A673 (cell line): ENCODE measurements at regions not wholly inside any gene's neighbourhood (a gene's known extent, or its start where the extent isn't known, plus 50 kb on each side); places are given as distances from the start of the nearest gene placed in this dataset.

ENCODE experiments used
- BruUV-seq: library from RNA; stranded (reverse); fragments of 400-500 nt; replicated peaks from 2 replicates; lab custom pipeline; 2021; lab: Mats Ljungman, UMichigan
- CTCF ChIA-PET: fragments of 300-600 bp; sonication (Branson Sonifier 250); formaldehyde crosslinking; loops from one replicate; lab custom pipeline; 2022; ENCODE audit warnings: antibody characterized with exemption; lab: Charles Lee
- POLR2A ChIA-PET: fragments of 300-600 bp; sonication (Branson Sonifier 250); formaldehyde crosslinking; loops from one replicate; lab custom pipeline; 2022; ENCODE audit warnings: antibody characterized with exemption; ENCODE audit not compliant: low non-redundant PET; lab: Charles Lee
- DNase-seq: peaks from one replicate; pipeline ENCODE4 v3.0.0-alpha.2; 2015; ENCODE audit warnings: low spot score
- H3K27ac ChIP-seq: fragments of 200-600 bp; sonication (generic); 2 replicates; pipeline ENCODE4 v1.5.1; 2016; ENCODE audit warnings: mixed run types, low read depth, mild to moderate bottlenecking, mixed read lengths, antibody characterized with exemption, low read length; ENCODE audit not compliant: poor library complexity, severe bottlenecking
- H3K27me3 ChIP-seq: fragments of 200-600 bp; sonication (generic); replicated peaks from 2 replicates; pipeline ENCODE4 v1.6.1; 2017; ENCODE audit warnings: mixed run types, low read depth, mild to moderate bottlenecking, mixed read lengths, antibody characterized with exemption, low read length; ENCODE audit not compliant: insufficient read depth, poor library complexity
- H3K36me3 ChIP-seq: fragments of 200-600 bp; sonication (generic); 2 replicates; pipeline ENCODE4 v1.6.1; 2016; ENCODE audit warnings: mixed run types, mild to moderate bottlenecking, mixed read lengths, antibody characterized with exemption, low read length; ENCODE audit not compliant: insufficient read depth, poor library complexity, severe bottlenecking
- H3K4me1 ChIP-seq: fragments of 200-600 bp; sonication (generic); 2 replicates; pipeline ENCODE4 v1.6.1; 2017; ENCODE audit warnings: mixed run types, mild to moderate bottlenecking, mixed read lengths, antibody characterized with exemption, low read length; ENCODE audit not compliant: insufficient read depth, poor library complexity, severe bottlenecking
- H3K4me3 ChIP-seq: fragments of 200-600 bp; sonication (generic); 2 replicates; pipeline ENCODE4 v1.5.1; 2016; ENCODE audit warnings: low read depth, mixed run types, mild to moderate bottlenecking, mixed read lengths, low read length; ENCODE audit not compliant: poor library complexity, severe bottlenecking
- H3K9me3 ChIP-seq: fragments of 200-600 bp; sonication (generic); 2 replicates; pipeline ENCODE4 v1.6.1; 2016; ENCODE audit warnings: mixed run types, low read depth, mild to moderate bottlenecking, mixed read lengths, antibody characterized with exemption, low read length; ENCODE audit not compliant: poor library complexity, severe bottlenecking
- EZH2 ChIP-seq: fragments of 200-600 bp; sonication (generic); IDR thresholded peaks from 2 replicates; pipeline ENCODE4 v1.6.1; 2017; ENCODE audit warnings: borderline replicate concordance, low read depth, mild to moderate bottlenecking, mixed read lengths, antibody characterized with exemption, low read length; ENCODE audit not compliant: poor library complexity, severe bottlenecking
- intact Hi-C: fragments of 100-400 bp; cut with micrococcal nuclease; formaldehyde crosslinking; loops from one replicate; pipeline ENCODE4 v1.10.0; 2022; ENCODE audit not compliant: unreplicated experiment
- TF ChIP-seq, protein P1 (sequence below): fragments of 300-800, 200-600 bp; sonication (generic); conservative IDR thresholded peaks from 2 replicates; pipeline ENCODE4 v1.5.1; 2017; ENCODE audit warnings: low read depth, mild to moderate bottlenecking, antibody characterized with exemption, low read length, moderate library complexity, mixed read lengths

DNA sequence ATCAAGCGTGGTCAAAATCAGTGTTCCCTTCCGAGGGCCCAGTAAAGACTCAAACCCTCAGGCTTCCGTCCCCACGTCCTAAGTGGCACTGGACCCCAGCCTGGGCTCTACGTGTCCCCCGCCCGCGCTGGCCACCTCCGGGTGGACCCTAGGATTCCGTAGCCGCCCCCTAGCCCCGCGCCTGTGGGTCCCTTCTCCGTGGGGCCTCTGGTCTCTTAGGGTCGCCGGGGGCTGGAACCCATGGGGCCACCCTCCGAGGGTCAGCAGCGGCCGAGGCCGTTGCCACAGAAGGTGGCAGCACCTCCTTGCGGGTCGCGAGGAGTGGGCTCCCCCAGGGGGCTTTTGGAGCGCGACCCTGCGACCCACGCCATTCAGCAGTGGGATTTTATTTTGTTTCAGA, 170.5 kb upstream of the EEPD1 start:
- ChIA-PET POLR2A (no interaction called here), CTCF (no interaction called here)
- Histone ChIP-seq H3K27me3 (no peaks in the 10 kb centered on the region), H3K36me3 (no peaks in the 10 kb centered on the region), H3K4me3 (no peak overlapping the region), H3K9me3 (no peaks in the 10 kb centered on the region), H3K27ac (no peak overlapping the region), H3K4me1 (peaks cover 6% of the 10 kb centered on the region)
- TF ChIP-seq, protein P1, sequence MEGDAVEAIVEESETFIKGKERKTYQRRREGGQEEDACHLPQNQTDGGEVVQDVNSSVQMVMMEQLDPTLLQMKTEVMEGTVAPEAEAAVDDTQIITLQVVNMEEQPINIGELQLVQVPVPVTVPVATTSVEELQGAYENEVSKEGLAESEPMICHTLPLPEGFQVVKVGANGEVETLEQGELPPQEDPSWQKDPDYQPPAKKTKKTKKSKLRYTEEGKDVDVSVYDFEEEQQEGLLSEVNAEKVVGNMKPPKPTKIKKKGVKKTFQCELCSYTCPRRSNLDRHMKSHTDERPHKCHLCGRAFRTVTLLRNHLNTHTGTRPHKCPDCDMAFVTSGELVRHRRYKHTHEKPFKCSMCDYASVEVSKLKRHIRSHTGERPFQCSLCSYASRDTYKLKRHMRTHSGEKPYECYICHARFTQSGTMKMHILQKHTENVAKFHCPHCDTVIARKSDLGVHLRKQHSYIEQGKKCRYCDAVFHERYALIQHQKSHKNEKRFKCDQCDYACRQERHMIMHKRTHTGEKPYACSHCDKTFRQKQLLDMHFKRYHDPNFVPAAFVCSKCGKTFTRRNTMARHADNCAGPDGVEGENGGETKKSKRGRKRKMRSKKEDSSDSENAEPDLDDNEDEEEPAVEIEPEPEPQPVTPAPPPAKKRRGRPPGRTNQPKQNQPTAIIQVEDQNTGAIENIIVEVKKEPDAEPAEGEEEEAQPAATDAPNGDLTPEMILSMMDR, result no peak
- no peak for TF ChIP-seq EZH2
- no TSS peak for BruUV-seq
- intact Hi-C loops, result no loop called here
- no peak for DNase-seq

DNA sequence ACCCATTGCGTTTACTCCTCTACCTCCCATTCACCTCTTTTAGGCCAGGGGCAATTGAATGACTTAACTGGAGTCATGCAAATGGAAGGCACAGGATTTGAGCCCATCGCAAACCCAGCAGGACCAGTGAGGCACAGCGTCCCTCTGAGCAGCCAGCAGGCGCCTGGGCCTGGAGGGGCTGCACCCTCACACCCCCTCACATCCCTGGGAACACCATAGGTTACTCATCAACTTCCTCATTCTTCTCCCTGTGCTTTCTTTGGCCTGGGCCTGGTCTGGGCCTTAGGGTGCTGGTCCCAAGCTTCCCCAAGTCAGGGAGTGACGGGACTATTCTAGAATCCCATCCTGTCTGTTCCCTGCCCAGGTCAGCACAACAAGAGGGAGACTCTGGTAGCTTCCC, 169.4 kb upstream of the EEPD1 start:
- Histone ChIP-seq H3K27me3 (no peaks in the 10 kb centered on the region), H3K4me1 (peaks cover 6% of the 10 kb centered on the region), H3K36me3 (no peaks in the 10 kb centered on the region), H3K9me3 (no peaks in the 10 kb centered on the region), H3K4me3 (no peak overlapping the region), H3K27ac (no peak overlapping the region)
- DNase-seq, result no peak
- TF ChIP-seq EZH2, result no peak
- TF ChIP-seq, protein P1, result no peak
- BruUV-seq, result no TSS peak
- CTCF ChIA-PET, result interaction anchor here (0.9 kb wide), 1 partner anchor 335 kb away, joined by 3 read pairs; no protein-coding TSS in a partner anchor
- intact Hi-C loops, result loop anchor here (2.0 kb wide), 1 partner anchor 335 kb away; no protein-coding TSS in a partner anchor
- POLR2A ChIA-PET, result no interaction called here

DNA sequence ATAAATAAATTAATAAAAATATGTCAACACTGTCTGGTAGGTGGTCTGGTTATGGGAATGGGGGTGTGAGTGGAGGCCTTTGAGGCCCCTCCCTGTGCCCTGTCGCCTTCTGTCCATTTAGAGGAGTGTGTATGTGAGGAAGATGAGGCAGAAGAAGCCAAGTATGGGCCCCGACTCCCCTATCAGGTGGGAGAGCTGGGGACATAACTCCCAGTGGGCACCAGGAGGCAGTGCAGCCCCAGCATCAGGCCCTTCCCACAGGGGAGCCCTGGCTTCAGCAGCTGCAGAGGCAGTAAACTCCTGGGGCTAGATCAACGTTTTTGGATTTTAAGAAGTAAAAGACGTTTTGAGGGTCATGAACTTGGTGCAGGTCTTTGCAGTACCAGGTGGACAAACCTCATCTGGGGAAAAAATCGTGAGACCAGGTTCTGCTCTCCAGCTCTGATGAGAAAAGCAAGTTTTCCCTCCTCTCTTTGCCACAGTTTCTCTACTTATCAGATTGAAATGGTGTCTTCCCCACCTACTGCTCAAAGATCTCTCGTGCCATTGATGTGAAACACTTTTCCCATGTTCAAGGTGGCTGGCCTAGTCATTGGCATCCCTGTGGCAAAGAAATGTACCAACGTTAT, 167.8 kb upstream of the EEPD1 start:
- no peak for TF ChIP-seq EZH2
- TF ChIP-seq, protein P1, result peak; percentile 93
- H3K4me1 ChIP-seq, result no peaks in the 10 kb centered on the region
- ChIA-PET POLR2A (no interaction called here), CTCF (interaction anchor here (0.7 to 1.9 kb wide), 4 partner anchors 299 to 335 kb away, joined by 3 to 15 read pairs (median 9); no protein-coding TSS in a partner anchor)
- no peaks in the 10 kb centered on the region for H3K9me3 ChIP-seq
- no TSS peak for BruUV-seq
- H3K36me3 ChIP-seq, result no peaks in the 10 kb centered on the region
- DNase-seq, result peak; percentile 80
- H3K27me3 ChIP-seq, result no peaks in the 10 kb centered on the region
- no peak overlapping the region for H3K27ac ChIP-seq
- intact Hi-C loops, result loop anchor here (1.0 to 2.0 kb wide), 2 partner anchors 306 to 334 kb away; no protein-coding TSS in a partner anchor
- H3K4me3 ChIP-seq, result no peak overlapping the region
